ENCODE measurements at regions not wholly inside any gene's neighbourhood (a gene's known extent, or its start where the extent isn't known, plus 50 kb on each side); places are given as distances from the start of the nearest gene placed in this dataset.
"Not testable (repeated sequence)": the region's sequence is repeated elsewhere in the genome, so short reads cannot be mapped to it uniquely, and the experiment has no call there.

- H3K27ac Mint-ChIP-seq; DNase-seq (ENCODE audit: low spot score); intact Hi-C loops (cut with micrococcal nuclease); H3K4me1 Mint-ChIP-seq (ENCODE audit: low read depth); H3K4me3 Mint-ChIP-seq; H3K27me3 Mint-ChIP-seq (ENCODE audit: insufficient read depth); H3K36me3 Mint-ChIP-seq (ENCODE audit: low read depth); H3K9me3 Mint-ChIP-seq: not testable (repeated sequence)
Observed at GRCh38 chr2:87151835-87152493, 130.3 kb upstream of the PLGLB1 start.

DNA sequence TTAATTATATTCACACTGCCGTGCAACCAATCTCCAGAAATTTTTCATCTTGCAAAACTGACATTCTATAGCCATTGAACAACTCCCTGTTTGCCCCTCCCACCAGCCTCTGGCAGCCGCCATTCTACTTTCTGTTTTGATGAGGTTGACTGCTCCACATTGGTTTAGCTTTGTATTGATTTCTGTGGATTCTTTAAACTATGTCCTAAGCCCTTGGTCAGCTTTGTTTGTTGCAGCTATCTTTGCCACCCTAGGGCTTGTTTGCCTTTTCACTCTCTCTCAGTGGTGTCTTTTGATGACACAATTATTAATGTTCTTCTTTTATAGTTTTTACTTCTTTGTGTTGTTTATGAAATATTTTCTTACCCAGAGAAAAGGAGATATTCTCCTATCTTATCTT lies 152.8 kb upstream of the PLGLB1 start:
- H3K4me3 Mint-ChIP-seq; intact Hi-C loops (cut with micrococcal nuclease); H3K27ac Mint-ChIP-seq; H3K4me1 Mint-ChIP-seq (ENCODE audit: low read depth); H3K9me3 Mint-ChIP-seq; H3K36me3 Mint-ChIP-seq (ENCODE audit: low read depth); H3K27me3 Mint-ChIP-seq (ENCODE audit: insufficient read depth); DNase-seq (ENCODE audit: low spot score): not testable (repeated sequence)

- H3K9me3 Mint-ChIP-seq; H3K36me3 Mint-ChIP-seq (ENCODE audit: low read depth); H3K27me3 Mint-ChIP-seq (ENCODE audit: insufficient read depth); intact Hi-C loops (cut with micrococcal nuclease); DNase-seq (ENCODE audit: low spot score); H3K4me3 Mint-ChIP-seq; H3K27ac Mint-ChIP-seq; H3K4me1 Mint-ChIP-seq (ENCODE audit: low read depth): not testable (repeated sequence)
Observed at GRCh38 chr2:87183373-87183772, 161.7 kb upstream of the PLGLB1 start.

- DNase-seq (ENCODE audit: low spot score); intact Hi-C loops (cut with micrococcal nuclease); H3K4me1 Mint-ChIP-seq (ENCODE audit: low read depth); H3K27ac Mint-ChIP-seq; H3K36me3 Mint-ChIP-seq (ENCODE audit: low read depth); H3K9me3 Mint-ChIP-seq; H3K4me3 Mint-ChIP-seq; H3K27me3 Mint-ChIP-seq (ENCODE audit: insufficient read depth): not testable (repeated sequence)
Observed at GRCh38 chr2:87184260-87184659, 162.6 kb upstream of the PLGLB1 start.

- H3K36me3 Mint-ChIP-seq (ENCODE audit: low read depth); H3K9me3 Mint-ChIP-seq; DNase-seq (ENCODE audit: low spot score); H3K4me1 Mint-ChIP-seq (ENCODE audit: low read depth); H3K27me3 Mint-ChIP-seq (ENCODE audit: insufficient read depth); H3K27ac Mint-ChIP-seq; H3K4me3 Mint-ChIP-seq; intact Hi-C loops (cut with micrococcal nuclease): not testable (repeated sequence)
Observed at GRCh38 chr2:87189214-87189613, 167.6 kb upstream of the PLGLB1 start.

DNA sequence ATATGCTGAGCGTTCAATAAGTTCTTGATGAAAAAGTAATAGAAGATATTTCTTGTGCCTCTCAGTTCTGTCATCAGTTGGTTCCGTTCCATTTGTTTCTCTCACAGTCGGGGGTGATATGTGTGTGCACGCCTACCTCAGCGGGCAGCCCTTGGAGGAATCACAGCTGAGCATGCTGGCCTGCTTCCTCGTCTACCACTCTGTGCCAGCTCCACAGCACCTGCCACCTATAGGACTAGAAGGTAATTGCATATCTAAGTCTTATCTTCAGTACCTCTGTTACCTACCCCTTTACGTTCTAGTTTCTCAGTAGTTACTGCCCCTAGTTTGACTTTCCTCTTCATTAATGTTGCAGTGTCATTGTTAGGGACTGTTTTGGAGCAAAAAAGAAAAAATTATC lies 171.7 kb upstream of the PLGLB1 start:
- DNase-seq (ENCODE audit: low spot score); H3K4me3 Mint-ChIP-seq; H3K27me3 Mint-ChIP-seq (ENCODE audit: insufficient read depth); intact Hi-C loops (cut with micrococcal nuclease); H3K4me1 Mint-ChIP-seq (ENCODE audit: low read depth); H3K36me3 Mint-ChIP-seq (ENCODE audit: low read depth); H3K27ac Mint-ChIP-seq; H3K9me3 Mint-ChIP-seq: not testable (repeated sequence)

GRCh38 chr2:87194254-87194999 lies 172.8 kb upstream of the PLGLB1 start:
- H3K27me3 Mint-ChIP-seq (ENCODE audit: insufficient read depth); H3K9me3 Mint-ChIP-seq; H3K27ac Mint-ChIP-seq; H3K36me3 Mint-ChIP-seq (ENCODE audit: low read depth); DNase-seq (ENCODE audit: low spot score); H3K4me3 Mint-ChIP-seq; H3K4me1 Mint-ChIP-seq (ENCODE audit: low read depth); intact Hi-C loops (cut with micrococcal nuclease): not testable (repeated sequence)

- H3K27me3 Mint-ChIP-seq (ENCODE audit: insufficient read depth); DNase-seq (ENCODE audit: low spot score); H3K36me3 Mint-ChIP-seq (ENCODE audit: low read depth); H3K27ac Mint-ChIP-seq; H3K4me1 Mint-ChIP-seq (ENCODE audit: low read depth); H3K4me3 Mint-ChIP-seq; H3K9me3 Mint-ChIP-seq; intact Hi-C loops (cut with micrococcal nuclease): not testable (repeated sequence)
Observed at GRCh38 chr2:87196720-87197388, 175.2 kb upstream of the PLGLB1 start.

DNA sequence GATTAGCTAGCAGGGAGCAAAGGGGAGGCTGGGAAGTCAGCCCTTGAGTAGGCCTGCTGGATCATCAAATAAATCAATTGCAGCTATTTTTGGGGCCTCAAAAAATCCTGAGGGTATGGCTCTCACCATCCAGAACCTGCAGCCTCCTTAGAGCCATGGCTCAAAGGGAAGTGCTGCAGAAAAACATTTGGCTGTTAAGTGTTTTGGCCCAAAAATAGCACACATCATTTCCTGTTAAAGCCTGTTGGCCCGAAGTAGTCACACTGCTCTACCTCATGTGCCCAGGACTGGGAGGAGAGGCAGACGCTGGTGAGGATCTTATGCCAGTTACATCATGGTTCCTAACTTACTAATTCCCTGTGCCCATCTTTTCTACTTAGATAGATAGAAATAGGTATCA lies 176.8 kb upstream of the PLGLB1 start:
- H3K36me3 Mint-ChIP-seq (ENCODE audit: low read depth); H3K4me1 Mint-ChIP-seq (ENCODE audit: low read depth); H3K9me3 Mint-ChIP-seq; H3K4me3 Mint-ChIP-seq; intact Hi-C loops (cut with micrococcal nuclease); DNase-seq (ENCODE audit: low spot score); H3K27me3 Mint-ChIP-seq (ENCODE audit: insufficient read depth); H3K27ac Mint-ChIP-seq: not testable (repeated sequence)

GRCh38 chr2:87199228-87199627 lies 177.6 kb upstream of the PLGLB1 start:
- H3K36me3 Mint-ChIP-seq (ENCODE audit: low read depth); H3K27me3 Mint-ChIP-seq (ENCODE audit: insufficient read depth); H3K4me3 Mint-ChIP-seq; H3K9me3 Mint-ChIP-seq; DNase-seq (ENCODE audit: low spot score); H3K27ac Mint-ChIP-seq; intact Hi-C loops (cut with micrococcal nuclease); H3K4me1 Mint-ChIP-seq (ENCODE audit: low read depth): not testable (repeated sequence)

GRCh38 chr2:87204569-87205147 lies 183.0 kb upstream of the PLGLB1 start:
- H3K9me3 Mint-ChIP-seq; DNase-seq (ENCODE audit: low spot score); H3K4me1 Mint-ChIP-seq (ENCODE audit: low read depth); H3K27ac Mint-ChIP-seq; intact Hi-C loops (cut with micrococcal nuclease); H3K27me3 Mint-ChIP-seq (ENCODE audit: insufficient read depth); H3K4me3 Mint-ChIP-seq; H3K36me3 Mint-ChIP-seq (ENCODE audit: low read depth): not testable (repeated sequence)

GRCh38 chr2:87212938-87213337 lies 191.3 kb upstream of the PLGLB1 start:
- H3K4me3 Mint-ChIP-seq; H3K9me3 Mint-ChIP-seq; H3K36me3 Mint-ChIP-seq (ENCODE audit: low read depth); DNase-seq (ENCODE audit: low spot score); H3K4me1 Mint-ChIP-seq (ENCODE audit: low read depth); intact Hi-C loops (cut with micrococcal nuclease); H3K27me3 Mint-ChIP-seq (ENCODE audit: insufficient read depth); H3K27ac Mint-ChIP-seq: not testable (repeated sequence)

DNA sequence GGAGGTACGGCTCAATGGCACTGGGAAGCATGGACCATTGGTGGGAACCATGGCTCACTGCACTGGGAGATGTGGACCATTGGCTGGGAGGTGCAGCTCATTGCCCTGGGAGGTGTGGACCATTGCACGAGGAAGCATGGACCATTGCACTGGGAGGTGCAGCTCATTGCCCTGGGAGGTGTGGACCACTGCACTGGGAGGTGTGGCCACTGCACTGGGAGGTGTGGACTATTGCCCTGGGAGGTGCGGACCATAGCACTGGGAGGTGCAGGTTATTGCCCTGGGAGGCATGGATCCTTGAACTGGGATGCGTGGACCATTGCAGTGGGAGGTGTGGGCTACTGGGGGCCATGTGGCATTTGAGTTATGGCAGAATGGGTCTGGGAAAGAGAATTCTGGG lies 195.4 kb upstream of the PLGLB1 start:
- DNase-seq (ENCODE audit: low spot score); H3K4me1 Mint-ChIP-seq (ENCODE audit: low read depth); H3K9me3 Mint-ChIP-seq; H3K4me3 Mint-ChIP-seq; H3K27me3 Mint-ChIP-seq (ENCODE audit: insufficient read depth); H3K27ac Mint-ChIP-seq; H3K36me3 Mint-ChIP-seq (ENCODE audit: low read depth): not testable (repeated sequence)
- intact Hi-C loops (cut with micrococcal nuclease) = loop anchor here (2.0 kb wide), 1 partner anchor 408 kb away; no protein-coding TSS in a partner anchor

Data from activated T-helper 1 cell treated with anti-CD3 and anti-CD28 coated beads, Interleukin-12 subunit alpha, Interleukin-12 subunit beta, Interleukin-2, Interleukin-4 antibody, amounts not matched to agents 30 ng/mL and 10 ng/mL and 1 ng/mL, durations not matched to agents 14 hours and 24 hours and 36 hours (primary cell).